ENCODE measurements at regions not wholly inside any gene's neighbourhood (a gene's known extent, or its start where the extent isn't known, plus 50 kb on each side); places are given as distances from the start of the nearest gene placed in this dataset.

DNA sequence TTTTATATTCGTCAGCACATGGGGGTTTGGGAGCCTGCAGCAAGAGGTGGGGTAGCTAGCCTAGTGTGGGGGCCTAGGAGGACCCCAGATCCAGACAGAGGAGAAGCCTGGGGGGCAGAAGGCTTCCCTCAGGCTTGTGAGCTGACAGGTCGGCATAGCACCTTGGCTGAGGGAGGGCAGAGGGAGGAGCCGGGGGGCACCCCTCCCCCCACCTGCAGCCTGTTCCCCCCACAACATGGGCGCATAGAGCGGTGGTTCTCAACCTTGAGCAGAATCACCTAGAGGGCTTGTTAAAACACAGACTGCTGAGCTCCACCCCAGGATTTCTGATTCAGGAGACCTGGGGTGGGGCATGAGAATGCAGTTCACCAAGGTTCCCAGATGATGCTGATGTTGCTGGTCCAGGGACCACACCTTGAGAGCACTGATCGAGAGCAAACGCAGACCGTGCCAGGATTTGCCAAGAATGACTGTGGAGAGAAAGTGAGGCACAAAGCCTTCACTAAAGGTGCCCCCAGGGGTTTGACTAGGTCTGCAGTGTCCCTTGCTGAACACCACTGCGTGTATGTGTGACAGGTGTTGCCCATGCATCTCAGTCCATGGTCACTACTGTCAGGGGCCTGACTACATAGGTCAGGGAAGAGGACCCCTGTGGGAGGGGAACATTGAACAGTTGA lies 163.3 kb downstream of the MACROH2A1 start:
- no peak for DNase-seq (ENCODE audit: low read depth in 2 of 2)

DNA sequence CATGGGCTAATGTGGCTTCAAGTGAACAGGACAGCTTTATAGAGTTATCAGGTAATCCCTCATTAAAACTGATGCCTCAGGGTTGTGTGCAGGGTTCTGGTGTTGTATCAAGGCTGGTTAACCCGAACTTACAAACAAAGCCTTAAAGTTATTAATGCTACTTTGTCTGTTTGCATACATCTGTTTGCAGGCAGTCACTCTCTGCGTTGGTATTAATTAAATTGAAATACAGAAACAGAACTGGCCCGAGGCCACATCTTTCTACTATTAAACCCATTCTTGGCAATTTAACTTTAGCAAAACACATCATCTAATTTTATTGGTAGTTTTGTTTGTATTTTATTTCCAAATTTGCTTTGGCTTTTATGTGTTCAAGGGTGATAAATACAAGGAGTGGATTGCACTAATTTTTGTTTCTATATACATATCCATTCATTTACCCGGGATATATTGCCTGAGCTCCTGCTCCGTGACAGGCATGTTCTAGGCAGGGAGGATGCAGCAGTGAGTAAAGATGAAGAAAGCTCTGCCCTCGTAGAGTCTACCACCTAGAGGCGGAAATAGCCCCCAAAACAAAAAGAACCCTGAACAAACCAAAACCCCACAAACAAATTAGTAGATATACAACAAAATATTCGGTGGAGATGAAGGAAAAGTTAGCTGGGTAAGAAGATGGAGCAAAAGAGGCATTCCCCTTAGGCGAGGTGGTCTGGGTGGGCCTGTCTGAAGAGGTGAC lies 164.2 kb downstream of the MACROH2A1 start:
- no peak for DNase-seq (ENCODE audit: low read depth in 2 of 2)

DNA sequence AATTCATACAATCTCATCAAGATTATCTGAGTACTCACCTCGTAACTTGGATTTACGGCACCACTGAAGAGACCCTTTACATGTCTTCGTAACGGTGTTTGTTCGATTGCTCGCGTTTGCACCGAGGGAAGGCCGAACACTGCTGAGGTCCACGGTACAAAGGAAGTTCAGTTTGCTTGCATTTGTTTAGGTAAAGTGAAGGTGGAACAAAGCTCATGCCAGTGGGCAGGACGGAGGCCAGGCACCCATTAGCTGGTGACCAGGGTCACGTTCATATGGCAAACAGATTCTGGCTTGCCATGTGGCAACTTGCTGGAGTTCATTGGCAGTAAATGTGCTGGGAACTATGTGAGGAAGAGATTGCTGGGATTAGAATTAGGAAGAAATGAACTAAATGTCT lies 164.8 kb downstream of the MACROH2A1 start:
- no peak for DNase-seq (ENCODE audit: low read depth in 2 of 2)

DNA sequence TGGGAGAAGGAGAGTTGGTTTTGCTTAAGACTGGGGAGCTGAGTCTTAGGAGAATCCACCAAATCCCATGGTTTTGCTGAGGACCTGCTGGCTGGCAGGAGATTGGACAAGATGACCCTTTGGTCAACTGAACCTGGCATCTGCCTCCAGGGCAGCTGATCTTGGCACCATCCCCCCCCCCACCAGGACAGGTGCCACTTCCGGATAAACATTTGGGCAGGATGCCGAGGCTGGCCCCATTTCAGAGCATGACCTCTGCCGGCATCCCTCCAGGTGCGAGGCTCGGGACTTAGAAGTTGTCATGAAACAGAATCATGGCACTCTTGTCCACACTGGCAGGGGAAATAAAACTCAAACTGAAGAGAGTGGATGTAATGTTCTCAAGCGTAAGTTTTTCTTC lies 165.6 kb downstream of the MACROH2A1 start:
- DNase-seq (ENCODE audit: low read depth in 2 of 2), result no peak

DNA sequence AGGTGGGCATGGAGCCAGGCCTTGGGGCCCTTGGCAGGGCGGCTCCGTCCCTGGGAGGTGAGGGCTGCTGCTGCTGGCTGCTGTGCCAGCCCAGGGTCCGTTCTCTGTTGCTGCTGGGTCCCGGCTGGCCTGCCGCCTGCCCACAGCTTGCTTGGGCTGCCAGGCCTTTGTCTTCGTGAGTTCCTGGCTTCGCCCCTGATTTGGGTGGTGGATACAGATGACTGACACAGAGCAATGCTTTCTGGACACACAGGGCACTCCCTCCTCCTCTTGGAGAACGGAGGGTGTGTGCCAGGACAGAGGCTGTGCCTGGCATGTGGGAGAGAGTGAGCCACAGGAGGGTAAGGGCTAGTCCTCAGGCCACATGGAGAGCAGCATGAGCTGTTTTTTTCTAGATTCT lies 166.1 kb downstream of the MACROH2A1 start:
- DNase-seq (ENCODE audit: low read depth in 2 of 2), result no peak

DNA sequence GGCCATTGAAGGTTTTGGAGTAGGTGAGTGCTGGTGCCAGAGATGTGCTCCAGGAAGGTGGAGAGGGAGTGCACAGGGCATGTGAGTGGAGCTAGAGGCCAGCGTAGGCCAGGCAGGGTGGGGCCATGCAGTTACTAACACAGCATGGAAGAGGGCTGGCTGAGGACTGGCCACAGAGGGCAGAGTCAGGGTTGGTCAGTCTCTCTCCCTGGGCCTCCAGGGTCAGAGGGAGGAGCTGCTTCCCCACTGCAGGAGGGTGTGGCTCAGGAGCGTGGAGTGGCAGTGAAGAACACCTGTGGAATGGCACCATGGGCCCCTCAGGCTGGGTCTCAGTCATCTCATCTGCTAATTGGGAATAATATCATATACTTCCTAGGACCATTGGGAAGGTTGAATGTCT lies 167.7 kb downstream of the MACROH2A1 start:
- no peak for DNase-seq (ENCODE audit: low read depth in 2 of 2)

DNA sequence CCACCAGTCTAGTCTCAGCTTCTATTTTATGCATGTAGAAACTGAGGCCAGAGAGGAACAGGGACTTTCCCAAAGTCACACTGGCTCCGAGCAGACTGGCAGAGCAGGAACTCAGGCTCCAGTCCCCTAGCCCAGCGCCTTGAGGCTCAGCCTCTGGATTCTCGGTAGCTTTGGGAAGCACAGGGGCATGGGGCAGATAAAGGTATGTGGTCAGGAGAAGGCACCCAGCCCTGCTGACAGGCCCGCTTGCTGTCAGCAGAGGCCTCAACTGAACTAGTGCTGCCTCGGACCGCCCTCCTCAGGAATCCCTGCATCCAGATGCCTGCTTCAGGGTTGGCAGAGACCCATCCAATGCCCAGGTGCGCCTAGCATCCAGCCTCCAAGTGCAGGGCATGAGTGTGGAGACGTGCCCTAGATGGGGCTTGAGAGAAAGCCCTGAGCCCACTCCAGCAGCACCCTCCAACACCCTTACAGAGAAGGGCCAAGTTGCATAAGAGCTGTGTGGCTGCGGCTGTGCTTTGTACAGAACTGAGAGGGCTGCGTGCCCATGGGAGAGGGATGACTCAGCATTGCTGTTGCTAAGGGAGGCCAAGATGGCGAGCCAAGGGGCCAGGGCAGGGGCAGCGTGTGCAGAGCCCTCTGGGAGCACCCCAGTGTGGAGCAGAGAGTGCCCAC lies 168.6 kb downstream of the MACROH2A1 start:
- DNase-seq (ENCODE audit: low read depth in 2 of 2), result no peak

DNA sequence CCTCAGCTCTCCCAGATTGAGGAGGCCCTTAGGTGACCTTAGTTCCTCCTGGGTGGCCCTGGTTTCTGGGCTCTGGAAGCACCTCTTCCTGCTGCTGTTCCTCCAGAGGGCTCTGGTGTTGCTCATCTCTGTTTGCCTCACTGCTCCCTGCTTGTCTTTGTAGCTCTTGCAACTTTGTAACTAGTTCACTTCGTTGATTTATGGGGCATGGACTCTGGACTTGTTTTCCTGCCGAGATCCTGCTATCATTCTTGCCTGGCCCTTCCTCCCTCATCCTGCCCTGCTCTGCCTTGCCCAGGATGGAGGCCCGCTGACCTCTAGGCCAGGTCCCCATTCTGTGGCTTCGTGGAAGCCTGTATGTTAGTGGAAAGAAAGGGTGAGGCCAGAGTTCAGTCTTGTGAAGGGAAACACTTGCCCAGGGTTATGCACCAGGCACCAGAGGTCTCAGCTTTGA lies 169.3 kb downstream of the MACROH2A1 start:
- no peak for DNase-seq (ENCODE audit: low read depth in 2 of 2)

DNA sequence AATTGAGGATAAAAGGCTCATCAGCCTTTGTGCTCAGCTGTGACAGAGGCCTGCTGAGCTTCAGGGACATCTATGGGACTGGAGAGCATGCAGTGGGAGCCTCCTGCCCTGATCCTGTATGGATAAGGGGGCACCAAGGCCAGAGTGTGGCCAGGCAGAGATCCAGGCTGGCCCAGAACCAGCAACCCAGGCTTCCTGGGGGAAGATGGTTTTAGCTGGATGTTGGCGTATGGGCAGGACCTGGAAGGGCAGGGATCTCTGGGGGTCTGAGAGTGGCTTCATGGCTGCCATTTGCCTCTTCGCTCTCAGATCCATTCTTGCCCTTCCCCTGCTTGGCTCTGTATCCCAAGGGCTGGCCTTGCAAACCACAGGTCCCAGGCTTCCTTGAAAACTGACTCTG lies 169.9 kb downstream of the MACROH2A1 start:
- DNase-seq (ENCODE audit: low read depth in 2 of 2), result no peak

DNA sequence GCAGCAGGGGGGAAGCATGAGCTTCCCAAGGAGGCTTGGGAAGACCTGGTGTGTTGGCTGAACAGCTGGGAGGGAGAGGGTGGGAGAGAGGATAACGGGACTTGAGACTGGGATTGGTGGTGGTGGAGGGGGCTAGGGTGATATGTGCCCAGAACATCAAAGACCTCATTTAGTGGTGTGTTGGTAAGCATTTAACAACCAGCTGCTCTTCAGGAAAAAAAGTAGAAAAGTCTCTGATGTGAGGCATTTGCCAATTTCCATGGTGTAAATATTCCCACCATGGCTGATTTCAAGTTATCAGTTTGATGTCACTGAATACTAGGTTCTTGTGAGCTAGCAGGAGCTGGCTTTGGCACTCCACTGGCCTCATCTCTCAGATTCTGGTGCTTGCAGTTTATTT lies 170.8 kb downstream of the MACROH2A1 start:
- no peak for DNase-seq (ENCODE audit: low read depth in 2 of 2)

DNA sequence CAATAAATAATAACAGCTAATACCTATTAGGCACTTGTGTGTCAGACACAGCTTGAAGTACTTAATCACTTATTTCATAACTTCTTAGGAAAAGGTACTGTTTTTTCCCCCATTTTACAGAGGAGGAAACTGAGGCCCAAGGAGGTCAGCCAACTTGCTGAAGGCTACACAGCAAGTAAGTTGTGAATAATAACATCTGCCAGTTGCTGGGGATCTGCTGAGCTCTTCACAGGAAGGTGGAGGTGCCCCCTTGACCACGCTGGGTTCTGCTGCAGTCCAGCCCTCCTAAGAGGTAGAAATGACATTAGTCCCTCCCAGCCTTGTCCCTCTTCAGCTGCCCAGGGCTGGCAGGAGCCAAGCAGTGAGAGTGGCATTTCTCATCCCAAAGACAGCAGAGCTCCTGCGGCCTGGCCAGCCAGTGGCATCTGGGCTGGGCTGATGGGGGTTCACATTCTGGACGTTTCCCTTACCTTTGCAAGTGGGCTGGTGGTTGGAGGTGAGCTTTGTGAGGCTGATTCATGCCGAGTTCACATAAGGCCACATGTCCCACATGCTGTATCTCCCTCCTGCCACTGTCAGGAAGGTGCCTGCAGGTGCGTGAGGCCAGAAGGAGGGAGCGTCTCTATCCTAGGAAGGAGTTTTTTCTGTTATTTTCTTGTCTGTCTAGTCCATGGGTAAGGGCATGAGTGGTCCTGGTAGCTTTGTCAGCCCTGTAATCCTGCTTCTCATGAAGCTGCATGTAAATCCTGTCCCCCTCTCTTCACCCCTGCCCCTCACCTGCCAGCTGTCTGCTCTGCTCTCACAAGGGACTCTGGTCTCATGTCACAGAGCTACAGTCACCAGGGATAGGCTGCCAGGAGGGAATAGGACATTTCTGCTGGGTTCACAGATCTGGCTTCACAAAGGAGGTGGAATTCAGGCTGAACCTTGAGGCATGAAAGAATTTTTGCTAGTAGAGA lies 171.7 kb downstream of the MACROH2A1 start:
- no peak for DNase-seq (ENCODE audit: low read depth in 2 of 2)

DNA sequence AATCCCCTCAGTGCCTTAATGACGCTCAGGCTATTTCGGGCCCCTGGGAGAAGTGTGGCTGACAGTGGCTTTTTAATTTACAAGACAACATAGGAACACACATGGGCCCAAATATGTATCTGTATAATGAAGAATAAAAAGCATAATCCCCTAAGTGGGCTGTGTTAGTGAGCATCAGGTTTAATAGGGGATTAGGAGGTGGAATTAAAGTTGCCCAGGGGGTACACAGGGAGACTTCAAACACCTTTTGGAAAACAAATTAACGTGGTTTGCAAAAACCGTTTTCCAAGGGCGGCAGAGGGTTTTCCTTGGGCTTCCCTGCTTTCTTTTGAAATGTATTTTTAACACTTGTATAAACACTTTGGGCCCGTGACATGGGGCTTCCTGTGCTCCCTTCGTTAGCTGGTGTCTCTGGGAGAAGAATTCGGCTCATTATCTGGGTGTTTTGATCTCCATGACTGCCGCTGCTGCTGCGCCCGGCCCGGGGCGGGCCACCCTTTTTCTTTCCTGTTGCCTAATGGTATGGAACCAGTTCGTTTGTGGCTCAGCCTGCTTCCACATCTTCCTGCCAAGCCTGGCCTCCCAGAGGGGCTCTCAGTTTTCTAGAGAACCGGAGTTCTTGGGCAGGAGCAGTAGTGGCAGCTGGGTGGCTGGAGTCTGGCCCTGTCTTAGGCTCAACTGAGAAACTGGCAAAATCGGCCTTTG lies 173.0 kb downstream of the MACROH2A1 start:
- DNase-seq (ENCODE audit: low read depth in 2 of 2), result no peak

DNA sequence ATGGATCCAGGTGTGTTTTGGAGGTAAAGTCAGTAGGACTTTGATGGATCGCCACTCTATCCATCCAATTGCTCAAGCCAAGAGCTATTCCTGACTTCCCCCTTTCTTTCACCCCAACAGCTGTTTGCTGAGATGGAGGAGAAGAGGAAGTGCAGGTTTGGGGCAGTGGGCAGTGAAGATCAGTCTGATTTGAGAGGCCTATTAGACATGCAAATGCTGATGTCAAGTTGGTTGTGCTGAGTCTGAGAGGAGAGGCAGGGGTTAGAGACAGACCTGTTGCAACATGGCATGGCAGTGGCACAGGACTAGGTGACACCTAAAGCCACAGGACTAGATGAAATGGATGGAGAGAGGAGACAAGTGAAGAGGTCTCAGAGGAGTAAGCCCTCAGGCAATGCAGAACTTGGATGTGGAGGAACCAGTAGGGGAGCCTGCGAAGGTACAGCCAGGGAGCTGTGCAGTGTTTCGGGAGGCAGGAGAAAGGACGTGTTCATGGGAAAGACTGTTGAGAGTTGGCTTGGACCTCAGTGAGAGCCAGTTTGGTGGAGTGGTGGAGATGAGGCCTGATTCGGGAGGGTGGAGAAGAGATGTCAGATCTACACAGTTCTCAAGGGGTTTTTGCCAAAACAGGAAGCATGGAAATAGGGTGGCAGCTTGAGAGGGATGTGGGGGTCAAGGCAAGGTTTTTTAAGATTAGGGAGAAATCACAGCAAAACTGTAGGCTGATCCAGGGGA lies 175.0 kb downstream of the MACROH2A1 start:
- no peak for DNase-seq (ENCODE audit: low read depth in 2 of 2)

DNA sequence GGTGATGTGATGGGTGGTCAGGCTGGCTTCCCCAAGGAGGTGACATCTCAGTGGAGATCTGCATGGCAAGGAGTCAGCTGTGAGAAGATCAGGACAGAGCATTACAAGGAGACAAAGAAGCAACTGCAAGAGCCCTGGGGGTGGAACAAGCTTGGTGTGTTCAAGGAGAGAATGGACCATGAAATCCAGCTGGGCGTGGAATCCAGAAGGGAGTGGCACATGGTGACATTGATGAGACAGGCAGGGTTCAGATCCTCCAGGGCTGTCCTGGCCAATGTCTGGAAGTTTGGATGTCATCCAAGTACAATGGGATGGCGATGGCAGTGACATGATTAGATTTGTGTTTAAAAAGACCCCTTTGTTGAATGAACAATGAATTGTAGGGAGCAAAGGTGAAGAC lies 175.6 kb downstream of the MACROH2A1 start:
- DNase-seq (ENCODE audit: low read depth in 2 of 2), result no peak

DNA sequence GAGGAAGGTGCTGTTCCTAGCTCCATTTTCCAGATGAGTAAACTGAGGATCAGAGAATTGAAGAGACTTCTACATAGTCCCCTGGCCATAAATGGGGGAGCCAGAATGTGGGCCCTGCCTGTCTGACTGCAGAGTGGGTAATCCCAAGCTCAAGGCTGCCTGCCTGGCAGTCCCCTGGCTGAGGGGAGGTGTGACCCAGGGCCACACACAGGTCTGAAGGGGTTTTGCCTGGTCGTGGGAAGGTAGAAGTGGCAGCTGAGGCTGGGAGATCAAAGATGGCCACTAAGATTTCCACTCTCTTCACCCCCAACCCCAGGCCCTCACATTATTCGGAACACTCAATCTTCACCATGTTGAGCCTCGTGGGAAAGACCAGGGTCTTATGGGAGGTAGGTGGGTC lies 176.3 kb downstream of the MACROH2A1 start:
- DNase-seq (ENCODE audit: low read depth in 2 of 2), result no peak

DNA sequence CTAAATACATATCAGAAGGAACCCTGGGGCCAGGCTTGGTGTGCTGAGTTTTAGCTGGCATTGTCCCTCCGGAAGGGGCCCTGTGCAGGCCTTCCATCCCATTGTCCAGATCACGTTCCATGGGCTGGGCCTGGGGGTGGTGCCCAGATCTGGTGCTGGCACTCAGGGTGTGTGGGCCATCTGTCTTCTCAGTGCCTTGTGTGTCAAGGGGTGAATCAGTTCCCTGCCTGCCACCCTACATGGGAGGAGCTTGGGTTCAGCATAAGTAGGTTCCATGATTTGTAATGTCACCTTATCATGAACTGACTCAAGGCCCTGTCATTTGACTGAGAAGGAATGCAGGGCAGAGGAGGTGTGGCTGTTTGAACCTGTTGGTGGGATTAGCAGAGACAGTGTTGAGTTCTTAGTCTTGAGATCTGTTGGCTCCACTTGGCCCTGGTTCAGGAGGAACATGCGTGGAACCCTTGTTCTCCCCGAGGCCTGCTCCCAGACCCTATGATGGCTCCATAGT lies 176.8 kb downstream of the MACROH2A1 start:
- DNase-seq (ENCODE audit: low read depth in 2 of 2), result no peak

DNA sequence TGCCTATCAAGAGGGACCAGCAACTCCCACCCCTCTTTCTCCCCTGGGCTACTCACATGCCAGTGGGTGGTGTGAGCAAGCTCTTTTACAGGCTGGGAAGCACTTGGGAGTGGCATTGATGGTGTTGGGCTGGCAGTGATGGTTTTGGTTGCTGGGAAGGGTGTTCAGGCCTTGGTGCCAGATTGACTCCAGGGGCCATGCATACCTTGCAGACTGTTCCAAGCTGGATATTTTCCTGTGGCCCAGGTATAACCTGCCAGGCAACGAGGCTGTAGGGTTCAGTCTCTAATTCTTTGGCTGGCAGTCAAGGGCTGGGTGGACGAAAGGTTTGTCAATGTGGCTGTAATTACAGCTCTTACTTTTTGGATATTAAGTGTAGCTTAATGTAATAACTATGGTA lies 177.3 kb downstream of the MACROH2A1 start:
- no peak for DNase-seq (ENCODE audit: low read depth in 2 of 2)

DNA sequence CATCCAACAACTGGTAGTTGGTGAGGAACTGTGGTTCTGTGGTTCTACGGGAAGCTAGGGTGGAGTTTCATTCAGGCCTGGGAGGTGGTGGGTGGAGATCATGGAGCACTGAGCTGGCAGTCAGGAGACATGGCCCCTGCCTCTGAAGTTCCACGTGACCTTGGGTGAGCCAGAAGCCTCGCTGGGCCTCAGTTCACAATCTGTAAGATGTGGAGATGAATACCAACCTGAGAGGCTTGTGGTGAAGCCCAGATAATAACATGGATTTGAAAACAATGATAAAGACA lies 177.9 kb downstream of the MACROH2A1 start:
- no peak for DNase-seq (ENCODE audit: low read depth in 2 of 2)

DNA sequence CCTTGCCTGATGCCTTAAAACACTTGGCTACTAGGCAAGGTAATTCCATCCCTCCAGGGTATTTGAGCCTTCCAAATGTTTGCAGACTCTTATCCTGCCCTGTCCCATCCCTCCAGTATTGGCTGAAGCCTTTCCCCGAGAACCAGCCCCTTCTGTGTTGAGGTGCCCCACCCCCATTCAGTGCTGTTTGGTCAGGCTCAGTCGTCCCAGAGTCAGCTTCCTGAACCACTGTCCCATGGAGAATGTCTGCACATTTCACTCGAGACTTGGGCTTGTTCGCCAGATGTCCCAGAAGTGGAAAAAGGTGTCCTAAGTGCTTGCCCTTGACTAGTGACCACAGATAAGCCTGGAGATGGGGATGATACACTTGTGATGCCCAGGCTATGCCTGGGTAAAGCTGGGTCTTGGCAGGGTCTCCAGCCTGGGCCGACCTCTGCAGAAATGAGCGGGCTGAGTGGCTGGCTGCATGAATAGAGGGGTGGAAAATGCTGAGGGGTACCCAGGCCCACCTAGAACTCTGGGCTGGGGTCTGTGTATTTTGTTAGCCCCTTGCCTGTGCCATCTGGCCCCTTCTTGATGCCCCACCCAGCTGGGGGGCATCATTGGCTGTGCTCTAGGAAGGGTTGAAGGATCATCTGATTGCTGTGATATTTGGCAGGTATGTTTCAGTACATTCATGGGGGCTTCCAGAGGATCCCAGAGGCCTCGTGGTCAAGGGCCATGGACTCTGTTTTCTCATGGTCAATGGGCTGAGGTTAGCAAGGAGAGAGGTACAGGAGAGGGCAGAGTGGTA lies 178.4 kb downstream of the MACROH2A1 start:
- no peak for DNase-seq (ENCODE audit: low read depth in 2 of 2)

DNA sequence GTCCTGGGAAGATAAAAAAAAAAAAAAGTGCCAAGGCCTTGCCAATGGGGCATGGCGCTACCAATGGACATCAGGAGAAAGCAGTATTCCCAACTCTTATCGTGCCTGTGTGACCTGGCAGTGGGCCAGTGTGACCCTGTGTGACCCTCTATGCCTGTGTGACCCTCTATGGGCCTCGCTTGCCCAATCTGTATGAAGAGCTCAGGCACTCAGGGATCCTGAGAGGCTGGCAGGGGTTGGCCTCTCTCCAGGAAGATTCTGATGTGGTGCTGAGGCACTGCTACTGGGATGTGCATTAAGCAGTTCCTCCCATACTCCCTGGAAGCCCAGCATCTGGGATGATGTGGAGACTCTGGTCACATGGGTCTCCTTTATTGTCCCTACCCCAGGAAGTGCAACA lies 179.2 kb downstream of the MACROH2A1 start:
- DNase-seq (ENCODE audit: low read depth in 2 of 2), result no peak

All from stimulated activated CD4-positive, alpha-beta T cell treated with anti-CD3 and anti-CD28 coated beads, Interleukin-1b, Interleukin-23, amount 100 ng/mL, for 4 hours (primary cell).